WTC11 (cell line): ENCODE measurements at regions not wholly inside any gene's neighbourhood (a gene's known extent, or its start where the extent isn't known, plus 50 kb on each side); places are given as distances from the start of the nearest gene placed in this dataset.

Experiments used
- ATAC-seq: fragments of 200-7000 bp; cut with Tn5 transposase; 2 replicates; pipeline ENCODE4 v1.10.0; 2021; ENCODE audit warnings: mild to moderate bottlenecking, moderate library complexity
- CTCF ChIA-PET: fragments of 300-600 bp; sonication (Branson Sonifier 250); formaldehyde crosslinking; loops from one replicate; lab custom pipeline; 2021; ENCODE audit warnings: antibody characterized with exemption; lab: Charles Lee
- POLR2A ChIA-PET: fragments of 350-600 bp; sonication (Branson Sonifier 250); formaldehyde crosslinking; loops from one replicate; lab custom pipeline; 2021; ENCODE audit warnings: antibody characterized with exemption; lab: Charles Lee
- DNase-seq: peaks from one replicate; pipeline ENCODE4 v3.0.0; 2021; ENCODE audit warnings: low spot score
- H3K27ac Mint-ChIP-seq: 2 replicates; pipeline ENCODE4 v1.8.0; 2021; ENCODE audit warnings: mixed read lengths
- H3K27me3 Mint-ChIP-seq: 2 replicates; pipeline ENCODE4 v1.8.0; 2021; ENCODE audit warnings: low read depth, mild to moderate bottlenecking, moderate library complexity, mixed read lengths
- H3K36me3 Mint-ChIP-seq: 2 replicates; pipeline ENCODE4 v1.8.0; 2021; ENCODE audit warnings: mixed read lengths
- H3K4me1 Mint-ChIP-seq: 2 replicates; pipeline ENCODE4 v1.8.0; 2022; ENCODE audit warnings: mixed read lengths
- H3K4me3 Mint-ChIP-seq: 2 replicates; pipeline ENCODE4 v1.8.0; 2021; ENCODE audit warnings: mild to moderate bottlenecking, moderate library complexity, mixed read lengths
- H3K9me3 Mint-ChIP-seq: 2 replicates; pipeline ENCODE4 v1.8.0; 2021; ENCODE audit warnings: mixed read lengths
- ATF1 ChIP-seq: sonication (generic); formaldehyde crosslinking; IDR thresholded peaks from 2 replicates; pipeline ENCODE4 v1.8.1; 2023; ENCODE audit warnings: mild to moderate bottlenecking, moderate library complexity, missing genetic modification reagents
- ATF6 ChIP-seq: sonication (generic); formaldehyde crosslinking; IDR thresholded peaks from 2 replicates; pipeline ENCODE4 v1.8.1; 2023; ENCODE audit warnings: mild to moderate bottlenecking, missing genetic modification reagents
- ETV6 ChIP-seq: sonication (generic); formaldehyde crosslinking; IDR thresholded peaks from 2 replicates; pipeline ENCODE4 v1.8.1; 2022; ENCODE audit warnings: mild to moderate bottlenecking, missing genetic modification reagents
- FOXK1 ChIP-seq: sonication (generic); formaldehyde crosslinking; IDR thresholded peaks from 2 replicates; pipeline ENCODE4 v1.8.0; 2022; ENCODE audit warnings: mild to moderate bottlenecking, moderate library complexity, missing genetic modification reagents
- FOXP4 ChIP-seq: sonication (generic); formaldehyde crosslinking; IDR thresholded peaks from 2 replicates; pipeline ENCODE4 v1.8.0; 2022; ENCODE audit warnings: mild to moderate bottlenecking, missing genetic modification reagents
- HMGA2 ChIP-seq: fragments of 250-450 bp; sonication (Bioruptor Pico); IDR thresholded peaks from 2 replicates; pipeline ENCODE4 v1.4.0; 2021; ENCODE audit warnings: mild to moderate bottlenecking, moderate library complexity
- IRF1 ChIP-seq: sonication (generic); formaldehyde crosslinking; IDR thresholded peaks from 2 replicates; pipeline ENCODE4 v1.8.0; 2023; ENCODE audit warnings: missing genetic modification reagents
- IRF2 ChIP-seq: sonication (generic); formaldehyde crosslinking; IDR thresholded peaks from 2 replicates; pipeline ENCODE4 v1.8.0; 2022; ENCODE audit warnings: low read depth, missing genetic modification reagents, borderline replicate concordance
- MYBL2 ChIP-seq: sonication (generic); formaldehyde crosslinking; IDR thresholded peaks from 2 replicates; pipeline ENCODE4 v1.8.1; 2023; ENCODE audit warnings: mild to moderate bottlenecking, moderate library complexity, missing genetic modification reagents
- OVOL2 ChIP-seq: fragments of 250-450 bp; sonication (Bioruptor Pico); IDR thresholded peaks from 2 replicates; pipeline ENCODE4 v1.9.0; 2021; ENCODE audit warnings: mild to moderate bottlenecking, borderline replicate concordance
- PRRX2 ChIP-seq: fragments of 250-450 bp; sonication (Bioruptor Pico); IDR thresholded peaks from 2 replicates; pipeline ENCODE4 v1.8.0; 2021; ENCODE audit warnings: mild to moderate bottlenecking
- TP53 ChIP-seq: sonication (generic); formaldehyde crosslinking; IDR thresholded peaks from 2 replicates; pipeline ENCODE4 v1.8.1; 2023; ENCODE audit warnings: mild to moderate bottlenecking, missing genetic modification reagents
- USF2 ChIP-seq: sonication (generic); formaldehyde crosslinking; IDR thresholded peaks from 2 replicates; pipeline ENCODE4 v1.8.1; 2023; ENCODE audit warnings: mild to moderate bottlenecking, missing genetic modification reagents, moderate library complexity
- ZNF232 ChIP-seq: sonication (generic); formaldehyde crosslinking; IDR thresholded peaks from 2 replicates; pipeline ENCODE4 v1.8.0; 2022; ENCODE audit warnings: mild to moderate bottlenecking, missing genetic modification reagents
- ZNF317 ChIP-seq: sonication (generic); formaldehyde crosslinking; IDR thresholded peaks from 2 replicates; pipeline ENCODE4 v1.8.1; 2023; ENCODE audit warnings: low read depth, mild to moderate bottlenecking, moderate library complexity, missing genetic modification reagents, borderline replicate concordance
- ZNF416 ChIP-seq: fragments of 250-450 bp; sonication (Bioruptor Pico); IDR thresholded peaks from 2 replicates; pipeline ENCODE4 v1.9.0; 2021; ENCODE audit warnings: mild to moderate bottlenecking, inconsistent platforms
- ZNF671 ChIP-seq: fragments of 250-450 bp; sonication (Bioruptor Pico); IDR thresholded peaks from 2 replicates; pipeline ENCODE4 v1.8.0; 2021; ENCODE audit warnings: mild to moderate bottlenecking
- TF ChIP-seq, protein P1 (sequence below): fragments of 250-450 bp; sonication (Bioruptor Pico); IDR thresholded peaks from 2 replicates; pipeline ENCODE4 v1.9.0; 2021; ENCODE audit warnings: mild to moderate bottlenecking
- TF ChIP-seq, protein P2 (sequence below): fragments of 250-450 bp; sonication (Bioruptor Pico); conservative IDR thresholded peaks from 2 replicates; pipeline ENCODE4 v1.9.0; 2021; ENCODE audit warnings: mild to moderate bottlenecking
- TF ChIP-seq, protein P3 (sequence below): sonication (generic); formaldehyde crosslinking; IDR thresholded peaks from 2 replicates; pipeline ENCODE4 v1.8.0; 2022; ENCODE audit warnings: missing genetic modification reagents
- TF ChIP-seq, protein P4 (sequence below): sonication (generic); formaldehyde crosslinking; IDR thresholded peaks from 2 replicates; pipeline ENCODE4 v1.8.0; 2022; ENCODE audit warnings: mild to moderate bottlenecking, missing genetic modification reagents

DNA sequence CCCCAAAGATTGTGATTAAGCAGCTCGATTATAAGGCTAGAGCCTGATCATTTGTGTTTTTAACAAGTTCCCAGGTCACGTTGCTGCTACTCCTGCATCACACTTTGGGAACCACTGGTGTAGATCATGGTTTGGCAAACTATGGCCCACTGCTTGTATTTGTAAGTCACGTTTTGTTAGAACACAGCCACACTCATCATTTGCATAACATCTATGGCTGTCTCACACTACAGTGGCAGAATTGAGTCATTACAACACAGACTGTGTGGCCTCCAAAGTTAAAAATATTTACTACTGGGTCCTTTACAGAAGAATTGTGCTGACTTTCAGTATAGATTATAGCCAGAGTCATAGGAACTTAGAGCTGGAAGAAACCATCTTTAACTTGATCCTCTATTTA is 515.3 kb upstream of the PSMD7 start:
- ATAC-seq: no peak

GRCh38 chr16:73778887-73779286 is 517.7 kb upstream of the PSMD7 start:
- Mint-ChIP-seq H3K36me3 (no peaks in the 10 kb centered on the region), H3K27ac (no peak overlapping the region), H3K4me3 (no peak overlapping the region), H3K9me3 (peaks cover 4% of the 10 kb centered on the region; the same call in 1 of the 2 replicates), H3K27me3 (no peaks in the 10 kb centered on the region), H3K4me1 (no peaks in the 10 kb centered on the region)
- no peak for DNase-seq
- ATAC-seq: no peak
- ChIA-PET CTCF (no interaction called here), POLR2A (no interaction called here)
- TF ChIP-seq, protein P1, sequence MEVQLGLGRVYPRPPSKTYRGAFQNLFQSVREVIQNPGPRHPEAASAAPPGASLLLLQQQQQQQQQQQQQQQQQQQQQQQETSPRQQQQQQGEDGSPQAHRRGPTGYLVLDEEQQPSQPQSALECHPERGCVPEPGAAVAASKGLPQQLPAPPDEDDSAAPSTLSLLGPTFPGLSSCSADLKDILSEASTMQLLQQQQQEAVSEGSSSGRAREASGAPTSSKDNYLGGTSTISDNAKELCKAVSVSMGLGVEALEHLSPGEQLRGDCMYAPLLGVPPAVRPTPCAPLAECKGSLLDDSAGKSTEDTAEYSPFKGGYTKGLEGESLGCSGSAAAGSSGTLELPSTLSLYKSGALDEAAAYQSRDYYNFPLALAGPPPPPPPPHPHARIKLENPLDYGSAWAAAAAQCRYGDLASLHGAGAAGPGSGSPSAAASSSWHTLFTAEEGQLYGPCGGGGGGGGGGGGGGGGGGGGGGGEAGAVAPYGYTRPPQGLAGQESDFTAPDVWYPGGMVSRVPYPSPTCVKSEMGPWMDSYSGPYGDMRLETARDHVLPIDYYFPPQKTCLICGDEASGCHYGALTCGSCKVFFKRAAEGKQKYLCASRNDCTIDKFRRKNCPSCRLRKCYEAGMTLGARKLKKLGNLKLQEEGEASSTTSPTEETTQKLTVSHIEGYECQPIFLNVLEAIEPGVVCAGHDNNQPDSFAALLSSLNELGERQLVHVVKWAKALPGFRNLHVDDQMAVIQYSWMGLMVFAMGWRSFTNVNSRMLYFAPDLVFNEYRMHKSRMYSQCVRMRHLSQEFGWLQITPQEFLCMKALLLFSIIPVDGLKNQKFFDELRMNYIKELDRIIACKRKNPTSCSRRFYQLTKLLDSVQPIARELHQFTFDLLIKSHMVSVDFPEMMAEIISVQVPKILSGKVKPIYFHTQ: no peak
- TF ChIP-seq HMGA2 (CRISPR knock-in tag): no peak
- no peak for TF ChIP-seq ZNF416 (CRISPR knock-in tag)
- TF ChIP-seq, protein P2, sequence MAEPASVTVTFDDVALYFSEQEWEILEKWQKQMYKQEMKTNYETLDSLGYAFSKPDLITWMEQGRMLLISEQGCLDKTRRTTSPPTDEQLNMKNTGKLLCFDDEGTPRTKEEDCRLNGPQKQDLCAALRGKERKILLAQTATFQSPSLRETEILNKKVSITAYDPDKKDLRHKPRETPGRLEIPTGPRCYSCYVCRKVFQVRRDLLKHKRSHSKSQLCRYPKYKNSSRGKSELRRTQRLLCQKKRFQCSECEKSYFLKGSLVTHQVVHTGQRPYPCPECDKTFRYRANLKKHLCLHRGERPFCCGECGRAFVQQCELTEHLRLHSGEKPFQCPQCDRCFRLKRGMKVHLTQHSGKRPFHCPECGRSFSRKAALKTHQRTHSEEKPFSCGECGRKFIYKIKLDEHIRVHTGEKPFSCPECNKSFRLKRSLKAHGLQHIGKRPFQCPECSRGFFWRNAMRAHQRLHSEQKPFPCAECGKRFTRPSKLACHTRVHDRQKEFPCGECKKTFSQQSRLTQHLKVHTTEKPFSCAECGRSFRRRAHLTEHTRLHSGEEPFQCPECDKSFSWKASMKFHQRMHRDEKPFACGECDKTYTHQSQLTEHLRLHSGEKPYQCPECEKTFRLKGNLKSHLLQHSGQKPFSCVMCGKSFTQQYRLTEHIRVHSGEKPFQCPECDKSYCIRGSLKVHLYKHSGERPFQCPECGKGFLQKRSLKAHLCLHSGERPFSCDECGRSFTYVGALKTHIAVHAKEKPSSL (CRISPR knock-in tag): no peak
- no peak for TF ChIP-seq USF2 (CRISPR knock-in tag)
- TF ChIP-seq FOXP4 (CRISPR knock-in tag): no peak
- TF ChIP-seq FOXK1 (CRISPR knock-in tag): no peak
- no peak for TF ChIP-seq ATF6 (CRISPR knock-in tag)
- no peak for TF ChIP-seq IRF1 (CRISPR knock-in tag)
- TF ChIP-seq ZNF232: no peak
- no peak for TF ChIP-seq ATF1 (CRISPR knock-in tag)
- TF ChIP-seq MYBL2: no peak
- no peak for TF ChIP-seq PRRX2 (CRISPR knock-in tag)

More for the DNA sequence above, 515.3 kb upstream of the PSMD7 start:
- H3K4me3 Mint-ChIP-seq: no peak overlapping the region
- no peaks in the 10 kb centered on the region for H3K4me1 Mint-ChIP-seq
- ChIA-PET CTCF (interaction anchor here (0.7 to 0.8 kb wide), 2 partner anchors 38 to 97 kb away, joined by 3 to 4 read pairs; no protein-coding TSS in a partner anchor), POLR2A (no interaction called here)
- TF ChIP-seq ETV6 (CRISPR knock-in tag) (no peak), ZNF317 (CRISPR knock-in tag) (no peak), ZNF671 (CRISPR knock-in tag) (no peak), IRF2 (CRISPR knock-in tag) (no peak), TP53 (no peak), OVOL2 (CRISPR knock-in tag) (no peak), FOXK1 (CRISPR knock-in tag) (no peak)
- TF ChIP-seq, protein P3, sequence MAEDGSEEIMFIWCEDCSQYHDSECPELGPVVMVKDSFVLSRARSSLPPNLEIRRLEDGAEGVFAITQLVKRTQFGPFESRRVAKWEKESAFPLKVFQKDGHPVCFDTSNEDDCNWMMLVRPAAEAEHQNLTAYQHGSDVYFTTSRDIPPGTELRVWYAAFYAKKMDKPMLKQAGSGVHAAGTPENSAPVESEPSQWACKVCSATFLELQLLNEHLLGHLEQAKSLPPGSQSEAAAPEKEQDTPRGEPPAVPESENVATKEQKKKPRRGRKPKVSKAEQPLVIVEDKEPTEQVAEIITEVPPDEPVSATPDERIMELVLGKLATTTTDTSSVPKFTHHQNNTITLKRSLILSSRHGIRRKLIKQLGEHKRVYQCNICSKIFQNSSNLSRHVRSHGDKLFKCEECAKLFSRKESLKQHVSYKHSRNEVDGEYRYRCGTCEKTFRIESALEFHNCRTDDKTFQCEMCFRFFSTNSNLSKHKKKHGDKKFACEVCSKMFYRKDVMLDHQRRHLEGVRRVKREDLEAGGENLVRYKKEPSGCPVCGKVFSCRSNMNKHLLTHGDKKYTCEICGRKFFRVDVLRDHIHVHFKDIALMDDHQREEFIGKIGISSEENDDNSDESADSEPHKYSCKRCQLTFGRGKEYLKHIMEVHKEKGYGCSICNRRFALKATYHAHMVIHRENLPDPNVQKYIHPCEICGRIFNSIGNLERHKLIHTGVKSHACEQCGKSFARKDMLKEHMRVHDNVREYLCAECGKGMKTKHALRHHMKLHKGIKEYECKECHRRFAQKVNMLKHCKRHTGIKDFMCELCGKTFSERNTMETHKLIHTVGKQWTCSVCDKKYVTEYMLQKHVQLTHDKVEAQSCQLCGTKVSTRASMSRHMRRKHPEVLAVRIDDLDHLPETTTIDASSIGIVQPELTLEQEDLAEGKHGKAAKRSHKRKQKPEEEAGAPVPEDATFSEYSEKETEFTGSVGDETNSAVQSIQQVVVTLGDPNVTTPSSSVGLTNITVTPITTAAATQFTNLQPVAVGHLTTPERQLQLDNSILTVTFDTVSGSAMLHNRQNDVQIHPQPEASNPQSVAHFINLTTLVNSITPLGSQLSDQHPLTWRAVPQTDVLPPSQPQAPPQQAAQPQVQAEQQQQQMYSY (CRISPR knock-in tag): no peak
- TF ChIP-seq, protein P4, sequence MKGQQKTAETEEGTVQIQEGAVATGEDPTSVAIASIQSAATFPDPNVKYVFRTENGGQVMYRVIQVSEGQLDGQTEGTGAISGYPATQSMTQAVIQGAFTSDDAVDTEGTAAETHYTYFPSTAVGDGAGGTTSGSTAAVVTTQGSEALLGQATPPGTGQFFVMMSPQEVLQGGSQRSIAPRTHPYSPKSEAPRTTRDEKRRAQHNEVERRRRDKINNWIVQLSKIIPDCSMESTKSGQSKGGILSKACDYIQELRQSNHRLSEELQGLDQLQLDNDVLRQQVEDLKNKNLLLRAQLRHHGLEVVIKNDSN (CRISPR knock-in tag): no peak
- H3K27ac Mint-ChIP-seq: no peak overlapping the region
- DNase-seq: no peak
- H3K9me3 Mint-ChIP-seq: peaks cover 18% of the 10 kb centered on the region
- no peaks in the 10 kb centered on the region for H3K27me3 Mint-ChIP-seq
- H3K36me3 Mint-ChIP-seq: peaks cover 8% of the 10 kb centered on the region; the same call in 1 of the 2 replicates
